ENCODE measurements at regions not wholly inside any gene's neighbourhood (a gene's known extent, or its start where the extent isn't known, plus 50 kb on each side); places are given as distances from the start of the nearest gene placed in this dataset.
"Not testable (repeated sequence)": the region's sequence is repeated elsewhere in the genome, so short reads cannot be mapped to it uniquely, and the experiment has no call there.

GRCh38 chr7:138212314-138212713, 136.1 kb downstream of the AKR1D1 start:
- Histone ChIP-seq H3K27ac (no peak overlapping the region), H3K36me3 (ENCODE audit: insufficient read depth in 1 of 2, low read depth in 1 of 2) (no peaks in the 10 kb centered on the region), H3K27me3 (ENCODE audit: insufficient read depth in 3 of 3, low read length in 2 of 3) (no peaks in the 10 kb centered on the region), H3K4me3 (no peak overlapping the region), H3K4me1 (no peaks in the 10 kb centered on the region), H3K9me3 (no peaks in the 10 kb centered on the region)
- WGBS, 3 donors: 55 to 70% (median 66%) methylated on average over 2 of the region's 2 CpGs
- ATAC-seq: no peak
- intact Hi-C loops (cut with DNase I): no loop called here
- DNase-seq: no peak
- TF ChIP-seq, protein P1, sequence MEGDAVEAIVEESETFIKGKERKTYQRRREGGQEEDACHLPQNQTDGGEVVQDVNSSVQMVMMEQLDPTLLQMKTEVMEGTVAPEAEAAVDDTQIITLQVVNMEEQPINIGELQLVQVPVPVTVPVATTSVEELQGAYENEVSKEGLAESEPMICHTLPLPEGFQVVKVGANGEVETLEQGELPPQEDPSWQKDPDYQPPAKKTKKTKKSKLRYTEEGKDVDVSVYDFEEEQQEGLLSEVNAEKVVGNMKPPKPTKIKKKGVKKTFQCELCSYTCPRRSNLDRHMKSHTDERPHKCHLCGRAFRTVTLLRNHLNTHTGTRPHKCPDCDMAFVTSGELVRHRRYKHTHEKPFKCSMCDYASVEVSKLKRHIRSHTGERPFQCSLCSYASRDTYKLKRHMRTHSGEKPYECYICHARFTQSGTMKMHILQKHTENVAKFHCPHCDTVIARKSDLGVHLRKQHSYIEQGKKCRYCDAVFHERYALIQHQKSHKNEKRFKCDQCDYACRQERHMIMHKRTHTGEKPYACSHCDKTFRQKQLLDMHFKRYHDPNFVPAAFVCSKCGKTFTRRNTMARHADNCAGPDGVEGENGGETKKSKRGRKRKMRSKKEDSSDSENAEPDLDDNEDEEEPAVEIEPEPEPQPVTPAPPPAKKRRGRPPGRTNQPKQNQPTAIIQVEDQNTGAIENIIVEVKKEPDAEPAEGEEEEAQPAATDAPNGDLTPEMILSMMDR (IDR thresholded peaks at IDR 0.05): no peak

DNA sequence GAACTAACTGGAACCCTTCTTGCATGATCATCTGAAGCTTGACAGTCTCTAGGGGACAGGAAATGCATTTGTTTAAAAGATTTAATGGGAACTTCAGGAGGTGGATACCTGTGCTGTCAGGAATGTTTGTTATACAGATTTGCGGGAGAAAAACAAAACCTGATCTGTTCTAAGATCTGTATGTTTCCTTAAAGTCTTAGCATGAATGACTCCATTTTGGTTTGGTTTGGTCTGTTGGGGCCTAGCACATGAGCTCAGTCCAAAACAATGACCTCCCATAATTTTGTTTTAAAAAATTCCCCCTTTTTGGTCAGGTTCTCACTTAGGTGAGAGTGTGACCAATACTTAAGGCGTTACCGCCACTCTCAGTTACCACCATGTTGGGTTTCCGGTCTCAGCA, 138.7 kb downstream of the AKR1D1 start:
- Histone ChIP-seq H3K4me3 (no peak overlapping the region), H3K27ac (no peak overlapping the region), H3K9me3 (no peaks in the 10 kb centered on the region), H3K36me3 (ENCODE audit: insufficient read depth in 1 of 2, low read depth in 1 of 2) (no peaks in the 10 kb centered on the region), H3K27me3 (ENCODE audit: insufficient read depth in 3 of 3, low read length in 2 of 3) (no peaks in the 10 kb centered on the region), H3K4me1 (no peaks in the 10 kb centered on the region)
- TF ChIP-seq, protein P1 (IDR thresholded peaks at IDR 0.05): no peak
- DNase-seq: no peak
- intact Hi-C loops (cut with DNase I): no loop called here
- no peak for ATAC-seq
- WGBS, 3 donors: 94 to 98% (median 96%) methylated on average over 4 of the region's 4 CpGs

GRCh38 chr7:138220321-138220720, 144.1 kb downstream of the AKR1D1 start:
- DNase-seq; H3K4me1 ChIP-seq; H3K27me3 ChIP-seq (ENCODE audit: insufficient read depth in 3 of 3, low read length in 2 of 3); H3K36me3 ChIP-seq (ENCODE audit: insufficient read depth in 1 of 2, low read depth in 1 of 2); ATAC-seq; H3K4me3 ChIP-seq; H3K27ac ChIP-seq; intact Hi-C loops (cut with DNase I); H3K9me3 ChIP-seq: not testable (repeated sequence)
- 90 to 98% (median 97%) methylated on average over 3 of the region's 3 CpGs for WGBS, 3 donors

DNA sequence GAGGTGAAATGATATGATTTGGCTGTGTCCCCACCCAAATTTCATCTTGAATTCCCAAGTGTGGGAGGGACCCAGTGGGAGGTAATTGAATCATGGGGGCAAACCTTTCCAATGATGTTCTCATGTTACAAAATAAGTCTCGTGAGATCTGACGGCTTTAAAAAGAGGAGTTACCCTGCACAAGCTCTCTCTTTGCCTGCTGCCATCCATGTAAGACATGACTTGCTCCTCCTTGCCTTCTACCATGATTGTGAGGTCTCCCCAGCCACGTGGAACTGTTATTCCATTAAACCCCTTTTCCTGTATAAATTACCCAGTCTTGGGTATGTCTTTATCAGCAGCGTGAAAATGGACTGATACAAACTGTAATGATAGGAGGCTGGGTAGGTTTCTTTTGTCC, 145.1 kb downstream of the AKR1D1 start:
- H3K4me3 ChIP-seq; H3K9me3 ChIP-seq; ATAC-seq; H3K36me3 ChIP-seq (ENCODE audit: insufficient read depth in 1 of 2, low read depth in 1 of 2); intact Hi-C loops (cut with DNase I); H3K4me1 ChIP-seq; DNase-seq; H3K27ac ChIP-seq; H3K27me3 ChIP-seq (ENCODE audit: insufficient read depth in 3 of 3, low read length in 2 of 3): not testable (repeated sequence)
- WGBS, 3 donors: 56 to 82% (median 81%) methylated on average over 4 of the region's 4 CpGs

DNA sequence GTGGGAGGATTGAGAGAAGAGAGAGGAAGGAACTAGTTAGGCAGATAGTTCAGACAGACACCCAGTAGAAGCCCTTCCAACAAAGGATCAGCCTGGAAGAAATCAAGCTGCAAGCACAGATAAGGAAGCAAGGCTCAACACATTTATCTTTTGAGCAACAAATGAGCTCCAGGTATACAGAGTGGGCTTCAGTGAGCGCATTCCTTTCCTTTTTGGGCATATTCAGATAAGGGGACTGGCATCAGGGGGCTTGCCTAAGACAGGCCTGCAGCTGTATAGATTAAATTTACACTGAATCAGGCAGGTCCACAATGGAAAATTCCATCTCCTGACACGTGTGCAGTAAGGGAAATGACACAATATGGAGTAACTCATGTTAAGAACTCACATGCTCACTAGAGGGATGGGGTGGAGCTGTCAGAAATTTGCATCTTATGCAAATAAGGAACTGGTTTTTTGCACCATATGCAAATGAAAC, 147.2 kb downstream of the AKR1D1 start:
- no peaks in the 10 kb centered on the region for H3K9me3 ChIP-seq
- H3K27ac ChIP-seq: no peak overlapping the region
- WGBS, 3 donors: 65 to 72% (median 71%) methylated on average over 2 of the region's 2 CpGs
- no peaks in the 10 kb centered on the region for H3K4me1 ChIP-seq
- H3K4me3 ChIP-seq: no peak overlapping the region
- no peaks in the 10 kb centered on the region for H3K36me3 ChIP-seq (ENCODE audit: insufficient read depth in 1 of 2, low read depth in 1 of 2)
- intact Hi-C loops (cut with DNase I): no loop called here
- ATAC-seq: no peak
- H3K27me3 ChIP-seq (ENCODE audit: insufficient read depth in 3 of 3, low read length in 2 of 3): no peaks in the 10 kb centered on the region
- no peak for DNase-seq
- TF ChIP-seq, protein P1 (IDR thresholded peaks at IDR 0.05): no peak

DNA sequence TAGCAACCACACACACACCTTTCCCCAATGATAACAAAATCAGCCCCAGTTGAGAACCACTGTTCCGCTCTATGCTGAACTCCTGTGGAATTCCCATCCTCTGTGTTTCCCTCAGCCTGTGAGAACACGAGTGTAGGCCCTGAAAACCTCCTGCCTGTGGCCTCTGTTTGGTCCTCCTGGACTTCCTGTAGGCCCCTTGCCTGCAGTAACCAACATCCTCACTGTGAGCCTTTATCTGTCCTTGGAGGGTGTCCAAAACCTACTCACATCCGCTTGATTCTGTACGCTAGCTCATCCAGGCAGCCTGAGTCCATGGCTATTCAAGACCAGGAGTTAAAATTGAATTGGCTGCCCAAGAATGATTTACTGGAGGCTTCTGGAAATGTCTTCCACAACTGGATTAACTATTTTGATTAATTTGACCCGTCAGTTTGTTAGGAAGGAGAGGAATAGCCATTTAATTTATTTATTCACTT, 149.8 kb downstream of the AKR1D1 start:
- intact Hi-C loops (cut with DNase I): no loop called here
- TF ChIP-seq, protein P1 (IDR thresholded peaks at IDR 0.05): no peak
- H3K9me3 ChIP-seq: no peaks in the 10 kb centered on the region
- no peaks in the 10 kb centered on the region for H3K4me1 ChIP-seq
- no peak for DNase-seq
- H3K27ac ChIP-seq: no peak overlapping the region
- H3K36me3 ChIP-seq (ENCODE audit: insufficient read depth in 1 of 2, low read depth in 1 of 2): no peaks in the 10 kb centered on the region
- no peaks in the 10 kb centered on the region for H3K27me3 ChIP-seq (ENCODE audit: insufficient read depth in 3 of 3, low read length in 2 of 3)
- ATAC-seq: no peak
- no peak overlapping the region for H3K4me3 ChIP-seq
- 44 to 60% (median 50%) methylated on average over 5 of the region's 5 CpGs for WGBS, 3 donors
